ENCODE measurements at regions not wholly inside any gene's neighbourhood (a gene's known extent, or its start where the extent isn't known, plus 50 kb on each side); places are given as distances from the start of the nearest gene placed in this dataset.
A peak's percentile ranks its signal among the peaks of the same experiment; 100 is the strongest.

DNA sequence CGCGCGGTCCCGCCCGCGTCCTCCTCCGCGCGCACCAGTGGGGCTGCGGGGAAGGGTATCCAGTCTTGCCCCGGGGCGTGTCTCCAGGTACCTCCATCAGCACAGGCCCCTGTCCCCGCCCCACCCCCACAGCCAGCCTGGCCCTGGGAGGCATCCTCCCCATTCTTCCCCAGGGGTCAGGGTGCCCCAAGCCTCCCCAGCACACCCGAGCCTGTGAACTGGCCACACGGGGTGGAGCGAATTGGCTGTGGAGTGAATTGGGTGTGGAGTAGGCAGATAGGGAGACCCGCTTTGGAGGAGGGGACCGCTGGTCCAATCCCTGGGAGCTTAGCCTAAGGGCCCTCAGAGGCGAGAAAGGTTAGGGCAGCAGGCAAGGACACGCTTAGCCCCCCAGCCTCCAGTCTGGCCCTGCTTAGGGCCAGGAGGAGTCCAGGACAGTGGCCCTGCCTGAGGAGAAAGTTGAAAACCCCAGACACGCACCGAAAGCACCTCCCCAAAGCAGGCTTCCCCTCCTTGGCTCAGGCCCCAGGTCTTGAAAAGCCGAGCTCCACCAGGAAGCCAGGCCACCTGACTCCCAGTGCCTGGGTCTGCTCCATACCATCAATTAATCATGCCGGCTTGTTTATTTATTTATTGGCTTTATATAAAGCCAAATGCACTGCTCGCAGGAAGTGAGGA is 107.7 kb upstream of the SLC6A11 start:
- no peak overlapping the region for H3K27ac ChIP-seq (ENCODE audit: low read depth, low read length)
- no peak overlapping the region for H3K9ac ChIP-seq (ENCODE audit: low read length)
- peaks cover 42% of the 10 kb centered on the region for H3K27me3 ChIP-seq (ENCODE audit: insufficient read depth, low read length)
- no peak overlapping the region for H3K4me3 Mint-ChIP-seq (ENCODE audit: unreplicated experiment)
- H3K4me1 Mint-ChIP-seq (ENCODE audit: low read depth, unreplicated experiment) = peaks cover 15% of the 10 kb centered on the region
- H3K36me3 ChIP-seq (ENCODE audit: insufficient read depth, low read length) = no peaks in the 10 kb centered on the region
- no peak for TF ChIP-seq EZH2 (IDR thresholded peaks at IDR 0.05; ENCODE audit: insufficient read depth, low read length)
- TF ChIP-seq, protein P1, sequence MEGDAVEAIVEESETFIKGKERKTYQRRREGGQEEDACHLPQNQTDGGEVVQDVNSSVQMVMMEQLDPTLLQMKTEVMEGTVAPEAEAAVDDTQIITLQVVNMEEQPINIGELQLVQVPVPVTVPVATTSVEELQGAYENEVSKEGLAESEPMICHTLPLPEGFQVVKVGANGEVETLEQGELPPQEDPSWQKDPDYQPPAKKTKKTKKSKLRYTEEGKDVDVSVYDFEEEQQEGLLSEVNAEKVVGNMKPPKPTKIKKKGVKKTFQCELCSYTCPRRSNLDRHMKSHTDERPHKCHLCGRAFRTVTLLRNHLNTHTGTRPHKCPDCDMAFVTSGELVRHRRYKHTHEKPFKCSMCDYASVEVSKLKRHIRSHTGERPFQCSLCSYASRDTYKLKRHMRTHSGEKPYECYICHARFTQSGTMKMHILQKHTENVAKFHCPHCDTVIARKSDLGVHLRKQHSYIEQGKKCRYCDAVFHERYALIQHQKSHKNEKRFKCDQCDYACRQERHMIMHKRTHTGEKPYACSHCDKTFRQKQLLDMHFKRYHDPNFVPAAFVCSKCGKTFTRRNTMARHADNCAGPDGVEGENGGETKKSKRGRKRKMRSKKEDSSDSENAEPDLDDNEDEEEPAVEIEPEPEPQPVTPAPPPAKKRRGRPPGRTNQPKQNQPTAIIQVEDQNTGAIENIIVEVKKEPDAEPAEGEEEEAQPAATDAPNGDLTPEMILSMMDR (IDR thresholded peaks at IDR 0.05; ENCODE audit: insufficient read depth, low read depth, low read length) = no peak
- no peak overlapping the region for H3K4me2 ChIP-seq (ENCODE audit: low read length)
- peaks cover 2% of the 10 kb centered on the region for H3K4me1 ChIP-seq (ENCODE audit: insufficient read depth, low read length)
- H2AFZ ChIP-seq (ENCODE audit: low read depth, low read length) = no peak overlapping the region
- H4K20me1 ChIP-seq (ENCODE audit: insufficient read depth, low read length) = no peaks in the 10 kb centered on the region
- H3K27ac Mint-ChIP-seq (ENCODE audit: unreplicated experiment) = no peak overlapping the region
- H3K9me3 Mint-ChIP-seq (ENCODE audit: unreplicated experiment) = peaks cover 19% of the 10 kb centered on the region
- no peaks in the 10 kb centered on the region for H3K79me2 ChIP-seq (ENCODE audit: insufficient read depth, low read length)
- no peaks in the 10 kb centered on the region for H3K9me3 ChIP-seq (ENCODE audit: insufficient read depth, low read depth, low read length)
- DNase-seq (ENCODE audit: low read depth) = no peak
- H3K27me3 Mint-ChIP-seq (ENCODE audit: low read depth, unreplicated experiment) = peaks cover 78% of the 10 kb centered on the region
- no peak for FAIRE-seq
- H3K4me3 ChIP-seq (ENCODE audit: insufficient read depth, low read depth, low read length) = no peak overlapping the region
- no peaks in the 10 kb centered on the region for H3K36me3 Mint-ChIP-seq (ENCODE audit: low read depth, unreplicated experiment)

DNA sequence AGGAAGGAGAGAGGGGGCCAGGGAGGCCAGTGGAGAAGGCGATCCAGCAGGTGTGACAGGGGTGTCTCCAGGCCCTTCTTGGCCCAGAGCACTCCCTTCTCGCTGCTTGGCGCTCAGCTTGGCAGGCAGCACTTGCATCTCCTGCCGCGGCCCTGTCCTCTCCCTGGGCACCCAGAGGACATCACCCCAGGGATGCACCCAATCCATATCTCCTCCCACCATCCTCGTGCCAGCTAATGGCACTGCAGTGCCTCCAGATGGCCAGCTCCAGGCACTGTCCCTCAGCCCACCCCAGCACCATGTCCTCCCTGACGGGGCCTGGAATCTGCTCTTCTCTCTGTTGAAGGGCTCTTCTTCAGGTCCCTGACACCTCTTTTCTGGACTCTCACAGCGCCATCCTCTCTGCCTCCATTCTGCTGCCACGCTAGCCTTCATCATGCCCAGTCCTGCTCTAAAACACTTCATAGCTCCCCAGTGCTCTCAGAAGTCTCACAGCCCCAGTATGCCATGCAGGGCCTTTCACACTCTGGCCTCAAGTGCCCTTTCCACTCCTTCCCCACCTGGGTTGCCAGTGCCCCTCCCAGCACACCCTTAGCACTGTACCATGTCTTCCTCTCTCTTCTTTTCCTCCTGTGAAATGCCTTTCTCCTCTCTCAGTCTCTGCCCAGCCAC is 106.8 kb upstream of the SLC6A11 start:
- no peaks in the 10 kb centered on the region for H3K79me2 ChIP-seq (ENCODE audit: insufficient read depth, low read length)
- FAIRE-seq = no peak
- H3K27ac ChIP-seq (ENCODE audit: low read depth, low read length) = no peak overlapping the region
- no peak overlapping the region for H3K9ac ChIP-seq (ENCODE audit: low read length)
- H3K4me2 ChIP-seq (ENCODE audit: low read length) = no peak overlapping the region
- no peaks in the 10 kb centered on the region for H3K36me3 ChIP-seq (ENCODE audit: insufficient read depth, low read length)
- peaks cover 44% of the 10 kb centered on the region for H3K27me3 ChIP-seq (ENCODE audit: insufficient read depth, low read length)
- H3K36me3 Mint-ChIP-seq (ENCODE audit: low read depth, unreplicated experiment) = no peaks in the 10 kb centered on the region
- peaks cover 2% of the 10 kb centered on the region for H3K4me1 ChIP-seq (ENCODE audit: insufficient read depth, low read length)
- H3K27ac Mint-ChIP-seq (ENCODE audit: unreplicated experiment) = peak overlapping the region; percentile 35
- peak overlapping the region; percentile 27 for H3K4me3 Mint-ChIP-seq (ENCODE audit: unreplicated experiment)
- H3K27me3 Mint-ChIP-seq (ENCODE audit: low read depth, unreplicated experiment) = peaks cover 82% of the 10 kb centered on the region
- H3K9me3 Mint-ChIP-seq (ENCODE audit: unreplicated experiment) = peaks cover 17% of the 10 kb centered on the region
- H3K4me3 ChIP-seq (ENCODE audit: insufficient read depth, low read depth, low read length) = no peak overlapping the region
- peaks cover 8% of the 10 kb centered on the region for H3K4me1 Mint-ChIP-seq (ENCODE audit: low read depth, unreplicated experiment)
- DNase-seq (ENCODE audit: low read depth) = no peak
- H3K9me3 ChIP-seq (ENCODE audit: insufficient read depth, low read depth, low read length) = no peaks in the 10 kb centered on the region
- H2AFZ ChIP-seq (ENCODE audit: low read depth, low read length) = no peak overlapping the region
- H4K20me1 ChIP-seq (ENCODE audit: insufficient read depth, low read length) = no peaks in the 10 kb centered on the region
- no peak for TF ChIP-seq EZH2 (IDR thresholded peaks at IDR 0.05; ENCODE audit: insufficient read depth, low read length)
- TF ChIP-seq, protein P1 (IDR thresholded peaks at IDR 0.05; ENCODE audit: insufficient read depth, low read depth, low read length) = no peak

DNA sequence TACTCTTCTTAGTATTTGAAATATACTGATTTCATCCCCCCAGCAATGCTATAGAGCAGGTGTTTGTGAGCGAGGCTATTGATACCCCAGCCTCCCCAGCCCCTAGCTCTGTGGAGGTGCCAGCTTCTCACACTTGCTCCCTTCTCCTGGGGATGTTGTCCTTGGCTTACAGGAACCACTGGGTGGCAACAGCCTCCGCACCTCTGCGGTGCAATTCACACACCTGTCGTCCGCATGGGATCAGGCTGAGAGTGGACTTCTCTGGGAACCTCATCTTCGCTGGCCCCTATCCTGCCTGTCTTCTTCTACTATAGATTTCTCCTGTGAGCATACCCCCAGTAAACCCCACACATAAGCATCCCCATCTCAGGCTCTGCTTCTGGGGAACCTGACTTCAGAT is 103.9 kb upstream of the SLC6A11 start:
- H3K36me3 Mint-ChIP-seq (ENCODE audit: low read depth, unreplicated experiment) = no peaks in the 10 kb centered on the region
- peaks cover 2% of the 10 kb centered on the region for H3K4me1 ChIP-seq (ENCODE audit: insufficient read depth, low read length)
- no peaks in the 10 kb centered on the region for H3K36me3 ChIP-seq (ENCODE audit: insufficient read depth, low read length)
- no peak overlapping the region for H3K4me2 ChIP-seq (ENCODE audit: low read length)
- no peak for FAIRE-seq
- peaks cover 30% of the 10 kb centered on the region for H3K27me3 ChIP-seq (ENCODE audit: insufficient read depth, low read length)
- DNase-seq (ENCODE audit: low read depth) = no peak
- H4K20me1 ChIP-seq (ENCODE audit: insufficient read depth, low read length) = no peaks in the 10 kb centered on the region
- H3K9me3 Mint-ChIP-seq (ENCODE audit: unreplicated experiment) = peaks cover 20% of the 10 kb centered on the region
- no peak overlapping the region for H3K27ac Mint-ChIP-seq (ENCODE audit: unreplicated experiment)
- H3K4me1 Mint-ChIP-seq (ENCODE audit: low read depth, unreplicated experiment) = no peaks in the 10 kb centered on the region
- peaks cover 74% of the 10 kb centered on the region for H3K27me3 Mint-ChIP-seq (ENCODE audit: low read depth, unreplicated experiment)
- H3K9me3 ChIP-seq (ENCODE audit: insufficient read depth, low read depth, low read length) = peaks cover 6% of the 10 kb centered on the region
- H3K9ac ChIP-seq (ENCODE audit: low read length) = no peak overlapping the region
- no peak overlapping the region for H3K27ac ChIP-seq (ENCODE audit: low read depth, low read length)
- H2AFZ ChIP-seq (ENCODE audit: low read depth, low read length) = no peak overlapping the region
- H3K79me2 ChIP-seq (ENCODE audit: insufficient read depth, low read length) = no peaks in the 10 kb centered on the region
- H3K4me3 Mint-ChIP-seq (ENCODE audit: unreplicated experiment) = no peak overlapping the region
- TF ChIP-seq EZH2 (IDR thresholded peaks at IDR 0.05; ENCODE audit: insufficient read depth, low read length) = no peak
- TF ChIP-seq, protein P1 (IDR thresholded peaks at IDR 0.05; ENCODE audit: insufficient read depth, low read depth, low read length) = no peak
- no peak overlapping the region for H3K4me3 ChIP-seq (ENCODE audit: insufficient read depth, low read depth, low read length)

All from astrocyte (in vitro differentiated cells and primary cell).